Suppressor macrophage (primary cell): ENCODE measurements at regions not wholly inside any gene's neighbourhood (a gene's known extent, or its start where the extent isn't known, plus 50 kb on each side); places are given as distances from the start of the nearest gene placed in this dataset.

Experiments used
- DNase-seq, 4 experiments: peaks; one replicate each; pipeline ENCODE4 v3.0.0-alpha.2; 2020 to 2022

GRCh38 chr22:20654343-20655208 lies 119.3 kb upstream of the SERPIND1 start:
- DNase-seq = no peak

- DNase-seq = no peak
These were observed 118.3 kb upstream of the SERPIND1 start for GRCh38 chr22:20655623-20656022.

GRCh38 chr22:20656516-20656901 lies 117.4 kb upstream of the SERPIND1 start:
- DNase-seq = no peak

GRCh38 chr22:20656902-20657836 lies 116.7 kb upstream of the SERPIND1 start:
- DNase-seq = peak in 2 of 4 experiments; percentile 5 to 6
